H7 (cell line): ENCODE measurements at regions not wholly inside any gene's neighbourhood (a gene's known extent, or its start where the extent isn't known, plus 50 kb on each side); places are given as distances from the start of the nearest gene placed in this dataset.

Experiments used
- DNase-seq: peaks from one replicate; pipeline ENCODE4 v3.0.0; 2012
- H3K27me3 ChIP-seq: 2 replicates; pipeline ENCODE4 v1.6.0; 2011; ENCODE audit warnings: mild to moderate bottlenecking, low read length; ENCODE audit not compliant: control insufficient read depth, insufficient read depth
- H3K36me3 ChIP-seq: replicated peaks from 2 replicates; pipeline ENCODE4 v1.5.1; 2011; ENCODE audit warnings: low read length; ENCODE audit not compliant: control insufficient read depth, insufficient read depth
- H3K4me3 ChIP-seq: 2 replicates; pipeline ENCODE4 v1.5.1; 2011; ENCODE audit warnings: low read depth, mild to moderate bottlenecking, control low read depth, low read length, moderate library complexity; ENCODE audit not compliant: insufficient read depth

- no peaks in the 10 kb centered on the region for H3K27me3 ChIP-seq
- H3K36me3 ChIP-seq, result no peaks in the 10 kb centered on the region
- H3K4me3 ChIP-seq, result no peak overlapping the region
- no peak for DNase-seq
Measured at GRCh38 chr19:28199323-28199722, 1013.6 kb downstream of the UQCRFS1 start.

DNA sequence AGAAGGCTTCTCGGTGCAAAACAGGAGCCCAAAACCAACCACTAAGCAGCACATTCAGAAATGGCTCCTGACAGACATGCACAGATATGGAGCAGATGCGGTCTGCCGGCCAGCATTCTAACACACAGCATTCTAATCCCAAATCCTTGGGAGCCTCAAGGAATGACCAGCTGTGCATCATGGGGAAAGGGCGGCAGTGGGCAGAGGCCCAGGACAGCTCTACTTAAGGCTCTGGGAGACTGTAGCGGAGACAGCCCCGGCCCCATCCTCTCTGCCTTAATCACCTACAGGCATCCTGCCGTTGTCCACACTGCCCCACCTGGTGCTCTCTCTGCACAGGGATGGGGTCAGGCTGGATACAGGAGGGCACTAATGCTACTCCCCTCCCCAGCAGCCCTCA lies 1016.0 kb downstream of the UQCRFS1 start:
- DNase-seq, result no peak
- Histone ChIP-seq H3K27me3 (no peaks in the 10 kb centered on the region), H3K36me3 (no peaks in the 10 kb centered on the region), H3K4me3 (no peak overlapping the region)

- H3K36me3 ChIP-seq, result no peaks in the 10 kb centered on the region
- no peaks in the 10 kb centered on the region for H3K27me3 ChIP-seq
- no peak overlapping the region for H3K4me3 ChIP-seq
- no peak for DNase-seq
Measured at GRCh38 chr19:28196101-28196500, 1016.9 kb downstream of the UQCRFS1 start.

DNA sequence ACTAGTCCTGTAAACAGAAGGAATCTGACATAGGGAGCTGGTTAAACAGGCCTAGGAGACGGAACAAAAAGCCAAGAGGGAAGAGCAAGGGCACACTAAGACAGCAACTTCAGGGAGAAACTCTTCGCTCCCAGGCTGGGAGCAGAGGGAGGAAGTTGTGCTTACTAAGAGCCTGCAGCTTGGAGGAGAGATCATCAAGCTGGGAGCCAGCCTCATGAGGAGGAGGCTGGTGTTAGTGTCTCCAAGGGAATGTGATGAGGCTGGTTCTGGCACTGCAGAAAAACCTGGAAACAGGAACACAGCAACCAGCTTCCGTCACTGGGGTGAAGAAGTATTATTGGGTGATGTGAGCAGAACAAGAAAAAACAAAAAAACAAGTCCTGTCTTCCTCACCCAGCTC lies 1027.3 kb downstream of the UQCRFS1 start:
- H3K36me3 ChIP-seq, result no peaks in the 10 kb centered on the region
- no peak for DNase-seq
- H3K4me3 ChIP-seq, result no peak overlapping the region
- H3K27me3 ChIP-seq, result no peaks in the 10 kb centered on the region

DNA sequence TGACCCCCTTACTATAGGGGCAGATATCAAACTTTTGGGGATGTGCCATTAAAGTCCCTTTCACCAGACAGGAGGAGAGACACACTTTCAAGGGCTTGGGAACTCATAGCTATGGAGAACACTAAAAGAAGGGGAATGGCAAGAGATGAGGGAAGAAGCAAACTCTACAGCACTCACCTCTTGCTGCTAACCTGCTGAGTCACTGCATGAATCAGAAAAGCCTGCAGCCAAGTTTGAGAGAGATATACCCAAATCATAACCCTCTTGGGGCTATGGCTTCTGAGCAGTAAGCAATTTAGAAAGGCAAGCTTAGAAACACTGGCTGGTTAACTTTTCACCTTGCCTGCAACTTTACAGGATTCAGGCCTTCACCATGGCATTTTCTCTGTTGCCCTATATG lies 1028.0 kb downstream of the UQCRFS1 start:
- H3K36me3 ChIP-seq, result no peaks in the 10 kb centered on the region
- no peaks in the 10 kb centered on the region for H3K27me3 ChIP-seq
- H3K4me3 ChIP-seq, result no peak overlapping the region
- no peak for DNase-seq

DNA sequence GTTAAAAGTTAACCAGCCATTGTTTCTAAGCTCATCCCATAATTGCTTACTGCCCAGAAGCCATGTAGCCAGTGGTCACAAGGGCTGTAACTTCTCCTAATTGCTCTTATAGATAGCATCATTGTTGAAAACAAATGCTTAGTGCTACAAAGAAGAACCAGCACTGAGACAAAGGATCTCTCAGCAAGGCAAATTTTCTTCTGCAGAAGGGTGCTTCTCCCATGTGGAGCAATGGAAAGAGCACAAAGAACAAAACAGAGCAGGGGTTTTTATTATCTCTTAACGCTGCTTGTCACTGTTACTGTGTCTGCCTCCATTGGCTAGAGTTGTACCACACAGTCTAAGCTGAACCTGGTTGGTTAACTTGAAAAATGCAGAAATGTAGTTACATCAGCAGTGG lies 1036.8 kb downstream of the UQCRFS1 start:
- no peaks in the 10 kb centered on the region for H3K36me3 ChIP-seq
- H3K4me3 ChIP-seq, result no peak overlapping the region
- H3K27me3 ChIP-seq, result no peaks in the 10 kb centered on the region
- no peak for DNase-seq

DNA sequence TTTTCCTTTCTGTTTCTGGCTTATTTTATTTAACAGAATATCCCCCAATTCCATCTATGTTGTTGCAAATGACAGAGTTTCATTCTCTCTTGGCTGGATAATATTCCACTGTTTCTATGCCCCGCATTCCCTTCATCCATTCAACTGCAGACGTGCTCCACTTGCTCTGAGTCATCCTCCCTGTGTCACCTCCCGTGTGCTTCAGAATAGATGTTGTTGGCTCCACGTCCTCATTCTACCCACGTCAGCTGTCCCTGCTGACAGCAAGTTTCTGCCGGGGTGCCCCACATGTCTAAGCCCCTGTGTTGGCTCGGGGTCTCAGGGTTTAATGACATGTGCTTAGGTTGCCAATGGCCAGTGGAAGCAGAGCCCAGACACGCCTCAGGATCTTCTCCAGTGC lies 1041.0 kb downstream of the UQCRFS1 start:
- H3K36me3 ChIP-seq, result no peaks in the 10 kb centered on the region
- H3K4me3 ChIP-seq, result no peak overlapping the region
- no peaks in the 10 kb centered on the region for H3K27me3 ChIP-seq
- no peak for DNase-seq

- no peaks in the 10 kb centered on the region for H3K27me3 ChIP-seq
- DNase-seq, result no peak
- H3K36me3 ChIP-seq, result no peaks in the 10 kb centered on the region
- no peak overlapping the region for H3K4me3 ChIP-seq
Measured at GRCh38 chr19:28170066-28170465, 1042.9 kb downstream of the UQCRFS1 start.

GRCh38 chr19:28169168-28169887 lies 1043.6 kb downstream of the UQCRFS1 start:
- H3K36me3 ChIP-seq, result no peaks in the 10 kb centered on the region
- peak; percentile 36 for DNase-seq
- no peak overlapping the region for H3K4me3 ChIP-seq
- no peaks in the 10 kb centered on the region for H3K27me3 ChIP-seq

DNA sequence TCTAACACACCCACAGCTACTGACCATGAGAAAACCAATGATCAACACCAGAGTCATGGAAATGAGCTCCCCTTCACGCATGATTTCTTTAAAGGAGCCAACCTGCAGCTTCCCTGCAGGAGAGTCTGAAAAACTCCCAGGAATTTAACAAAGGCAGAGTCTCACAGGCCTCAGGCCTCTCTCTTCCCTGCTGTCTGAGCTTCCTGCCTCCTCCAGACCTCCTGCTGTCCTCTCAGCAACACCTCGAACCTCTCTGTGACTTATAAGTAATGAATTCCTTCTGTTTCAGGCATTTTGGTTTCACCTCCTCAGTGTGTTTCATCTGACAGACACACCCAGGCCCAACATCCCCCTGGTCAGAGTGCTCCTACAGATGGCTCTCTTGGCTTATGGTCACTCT lies 1044.4 kb downstream of the UQCRFS1 start:
- peak; percentile 50 for DNase-seq
- H3K4me3 ChIP-seq, result no peak overlapping the region
- H3K36me3 ChIP-seq, result no peaks in the 10 kb centered on the region
- H3K27me3 ChIP-seq, result no peaks in the 10 kb centered on the region

DNA sequence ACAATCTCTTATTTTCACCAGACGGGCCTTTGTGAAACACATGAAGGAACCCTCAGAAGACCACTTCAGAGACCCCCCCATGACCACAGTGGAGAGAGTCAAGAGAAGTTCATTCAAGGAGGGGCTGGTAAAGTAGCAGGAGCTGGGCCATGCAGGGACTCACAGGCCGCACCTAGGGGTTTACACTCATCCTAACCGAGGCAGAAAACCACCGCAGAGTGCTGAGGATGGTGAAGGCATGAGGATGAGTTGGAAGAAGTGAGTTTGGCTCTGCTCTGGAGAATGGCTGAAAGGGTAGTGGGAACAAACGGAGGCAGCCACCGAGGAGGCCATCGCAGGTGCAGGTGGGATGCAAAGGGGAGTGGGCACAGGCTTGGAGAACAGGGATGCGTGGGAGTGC lies 1046.9 kb downstream of the UQCRFS1 start:
- Histone ChIP-seq H3K4me3 (no peak overlapping the region), H3K27me3 (no peaks in the 10 kb centered on the region), H3K36me3 (no peaks in the 10 kb centered on the region)
- no peak for DNase-seq

GRCh38 chr19:28164214-28164613 lies 1048.7 kb downstream of the UQCRFS1 start:
- H3K27me3 ChIP-seq, result no peaks in the 10 kb centered on the region
- no peak for DNase-seq
- no peaks in the 10 kb centered on the region for H3K36me3 ChIP-seq
- H3K4me3 ChIP-seq, result no peak overlapping the region

DNA sequence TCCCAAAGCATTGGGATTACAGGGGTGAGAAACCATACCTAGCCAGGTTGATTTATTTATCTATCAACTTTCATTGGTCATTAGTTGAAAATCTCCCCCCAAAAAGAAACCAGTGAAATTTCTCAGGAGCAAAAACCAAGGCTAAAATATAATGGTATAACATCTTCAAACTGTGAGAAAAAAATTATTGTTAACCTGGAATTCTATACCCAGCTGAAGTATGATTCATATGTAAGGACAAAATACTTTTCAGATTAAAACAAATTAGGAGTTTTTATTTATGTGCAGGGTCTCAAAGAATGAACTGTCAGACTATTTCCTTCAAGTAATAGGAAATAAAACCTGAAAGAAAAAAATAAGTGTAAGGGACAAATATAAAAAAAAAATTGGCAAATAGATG lies 1053.9 kb downstream of the UQCRFS1 start:
- Histone ChIP-seq H3K4me3 (no peak overlapping the region), H3K36me3 (no peaks in the 10 kb centered on the region), H3K27me3 (no peaks in the 10 kb centered on the region)
- DNase-seq, result no peak

GRCh38 chr19:28155265-28155664 lies 1057.7 kb downstream of the UQCRFS1 start:
- Histone ChIP-seq H3K4me3 (no peak overlapping the region), H3K27me3 (no peaks in the 10 kb centered on the region), H3K36me3 (no peaks in the 10 kb centered on the region)
- DNase-seq, result no peak

DNA sequence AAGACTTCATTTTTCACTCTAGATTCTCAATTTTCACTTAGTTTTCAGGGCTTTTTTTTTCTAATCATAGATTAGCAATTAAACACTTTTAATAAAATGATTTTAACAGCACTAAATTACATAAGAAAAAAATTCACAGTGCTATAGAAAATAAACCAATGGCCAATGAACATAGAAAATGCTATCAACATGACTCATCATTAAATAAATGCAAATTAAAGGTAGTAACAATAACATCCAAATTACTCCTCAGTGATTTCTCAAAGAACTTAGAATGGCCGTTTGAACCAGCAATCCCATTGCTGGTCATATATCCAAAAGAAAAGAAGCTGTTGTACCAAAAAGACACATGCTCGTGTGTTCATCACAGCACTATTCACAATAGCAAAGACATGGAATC lies 1058.9 kb downstream of the UQCRFS1 start:
- Histone ChIP-seq H3K27me3 (no peaks in the 10 kb centered on the region), H3K4me3 (no peak overlapping the region), H3K36me3 (no peaks in the 10 kb centered on the region)
- DNase-seq, result no peak

DNA sequence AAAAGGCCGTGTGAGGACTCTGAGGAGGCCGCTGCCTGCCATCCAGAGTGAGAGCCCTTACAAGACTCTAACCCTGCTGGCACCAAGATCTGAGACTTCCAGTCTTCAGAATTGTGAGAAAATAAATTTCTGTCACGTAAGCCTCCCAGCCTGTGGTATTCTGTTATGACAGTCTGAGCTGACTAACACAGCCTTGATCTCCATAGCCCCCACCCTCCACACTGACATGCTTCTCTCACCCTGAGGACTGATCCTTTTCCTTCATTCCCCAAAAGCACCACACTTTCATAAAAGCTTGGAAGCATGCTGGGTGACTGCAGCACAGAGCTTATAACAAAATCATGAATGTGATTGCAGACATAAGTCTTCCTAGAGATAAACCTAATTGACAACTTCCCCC lies 1059.8 kb downstream of the UQCRFS1 start:
- no peak for DNase-seq
- Histone ChIP-seq H3K27me3 (no peaks in the 10 kb centered on the region), H3K36me3 (no peaks in the 10 kb centered on the region), H3K4me3 (no peak overlapping the region)
